OCI-LY7 (cell line): ENCODE measurements at regions not wholly inside any gene's neighbourhood (a gene's known extent, or its start where the extent isn't known, plus 50 kb on each side); places are given as distances from the start of the nearest gene placed in this dataset.

Source experiments
- CTCF ChIP-seq: fragments of 200-600 bp; sonication (generic); conservative IDR thresholded peaks from 2 replicates; pipeline ENCODE4 v1.5.1; 2014; ENCODE audit warnings: mild to moderate bottlenecking, antibody characterized with exemption, low read length, moderate library complexity, mixed read lengths
- EZH2phosphoT487 ChIP-seq: fragments of 200-600 bp; sonication (generic); IDR thresholded peaks from 2 replicates; pipeline ENCODE4 v1.6.1; 2018; ENCODE audit warnings: low read depth, borderline replicate concordance, mild to moderate bottlenecking, mixed run types, antibody characterized with exemption, low read length, moderate library complexity, mixed read lengths

GRCh38 chr2:76326636-76327035, 615.9 kb upstream of the GCFC2 start:
- TF ChIP-seq CTCF = no peak
- TF ChIP-seq EZH2phosphoT487 = no peak
